Activated effector memory CD4-positive, alpha-beta T cell treated with Interleukin-2 at 50 U/mL for 16 hours (primary cell): ENCODE measurements at regions not wholly inside any gene's neighbourhood (a gene's known extent, or its start where the extent isn't known, plus 50 kb on each side); places are given as distances from the start of the nearest gene placed in this dataset.

Experiments used
- DNase-seq: peaks from one replicate; pipeline ENCODE4 v3.0.0-alpha.2; 2020

DNA sequence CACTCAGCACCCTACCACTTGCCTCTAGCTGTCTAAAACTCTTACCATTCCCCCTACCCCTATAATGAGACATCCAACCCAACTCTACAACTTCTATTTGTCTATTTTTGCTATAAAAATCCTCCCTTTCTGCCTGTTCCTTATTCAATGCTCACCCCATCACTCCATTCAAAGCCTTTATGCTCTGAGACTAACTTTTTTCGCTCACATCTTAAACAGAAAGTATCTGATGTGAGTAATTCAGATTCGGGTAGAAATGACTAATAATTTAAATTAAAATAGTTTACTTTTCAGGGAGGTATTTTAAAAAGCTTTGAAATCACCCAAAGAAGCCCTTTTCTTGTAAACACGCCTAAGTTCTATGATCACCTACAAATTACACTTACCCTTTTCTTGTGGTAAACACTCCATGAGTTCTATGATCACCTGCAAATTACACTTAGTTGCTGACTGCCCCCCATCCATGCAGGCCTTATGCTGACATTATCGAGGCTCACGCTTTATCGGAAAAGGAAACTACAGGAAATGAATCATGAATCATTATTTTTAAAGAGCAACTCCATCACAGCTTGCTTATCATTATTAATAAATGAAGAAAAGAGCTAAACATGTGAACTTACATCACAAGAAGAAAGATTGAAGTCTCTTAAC is 168.7 kb upstream of the PPP1R2C start:
- DNase-seq: no peak

DNA sequence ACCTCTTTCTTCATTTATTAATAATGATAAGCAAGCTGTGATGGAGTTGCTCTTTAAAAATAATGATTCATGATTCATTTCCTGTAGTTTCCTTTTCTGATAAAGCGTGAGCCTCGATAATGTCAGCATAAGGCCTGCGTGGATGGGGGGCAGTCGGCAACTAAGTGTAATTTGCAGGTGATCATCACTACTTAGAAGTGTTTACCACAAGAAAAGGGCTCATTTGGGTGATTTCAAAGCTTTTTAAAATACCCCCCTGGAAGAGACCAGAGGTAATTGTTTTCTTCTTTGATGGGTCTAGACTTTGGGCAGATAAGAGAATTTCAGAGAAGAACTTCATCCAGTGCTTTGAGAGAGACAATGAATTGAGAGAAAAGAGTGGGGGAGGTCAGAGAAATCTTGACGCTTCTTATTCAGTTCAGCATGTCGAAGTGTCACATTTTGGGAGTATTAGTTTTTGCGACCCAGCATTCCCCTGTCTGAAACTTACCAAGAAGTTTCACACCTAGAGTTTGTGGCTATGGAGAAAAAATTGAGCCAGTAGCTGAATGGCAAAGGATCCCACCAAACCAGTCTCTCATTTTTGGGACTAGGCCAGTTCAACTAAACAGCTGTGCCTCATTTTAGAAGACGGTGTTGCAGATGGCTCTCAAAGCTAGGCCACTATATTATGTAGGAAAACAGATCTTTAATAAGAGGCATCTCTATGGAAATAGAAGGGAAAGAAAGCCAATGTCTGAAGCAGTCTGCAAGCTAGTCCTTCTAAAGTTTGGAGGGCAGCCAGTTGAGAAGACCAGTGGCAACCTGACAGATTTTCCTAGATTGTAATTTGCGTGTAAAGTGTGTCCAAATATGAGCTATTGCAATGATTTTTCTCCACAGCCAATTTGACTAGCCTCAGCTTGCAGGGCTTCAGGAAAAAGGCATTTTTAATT is 171.0 kb upstream of the PPP1R2C start:
- DNase-seq: peak; percentile 32

DNA sequence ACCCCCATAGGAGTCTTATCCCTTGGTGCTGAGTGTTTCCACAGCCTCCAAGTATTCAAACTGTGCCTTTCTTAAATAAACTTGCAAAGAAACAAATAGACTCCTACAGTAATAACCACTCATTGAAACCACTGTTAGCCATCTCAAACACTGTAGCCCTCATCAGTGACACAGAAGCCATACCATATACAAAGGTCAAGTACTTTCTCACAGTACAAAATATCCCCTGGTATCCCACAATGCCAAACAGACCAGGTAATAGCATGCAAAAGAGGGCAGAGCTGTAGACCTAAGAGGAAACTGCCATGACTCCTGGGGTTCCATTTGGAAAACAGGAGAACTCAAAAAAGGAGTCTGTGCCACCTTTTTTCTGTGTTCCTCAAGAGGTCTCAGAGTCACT is 173.8 kb upstream of the PPP1R2C start:
- no peak for DNase-seq

DNA sequence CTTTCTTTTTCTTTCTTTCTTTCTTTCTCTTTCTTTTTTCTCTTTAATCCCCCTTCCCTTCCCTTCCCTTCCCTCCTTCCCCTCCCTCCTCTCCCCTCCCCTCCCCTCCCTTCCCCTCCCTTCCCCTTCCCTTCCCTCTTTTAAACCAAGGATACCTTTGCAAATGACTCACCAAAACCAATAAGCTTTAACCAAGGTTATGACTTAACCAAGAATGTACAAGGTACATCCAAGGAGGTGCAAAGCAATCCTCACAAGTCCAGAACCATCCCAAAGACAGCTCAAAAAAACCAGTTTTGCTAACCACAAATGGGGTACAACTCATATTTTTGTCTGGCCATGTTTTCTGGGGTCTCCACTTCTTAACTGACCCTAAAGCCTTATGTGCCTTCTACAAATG is 174.7 kb upstream of the PPP1R2C start:
- no peak for DNase-seq

DNA sequence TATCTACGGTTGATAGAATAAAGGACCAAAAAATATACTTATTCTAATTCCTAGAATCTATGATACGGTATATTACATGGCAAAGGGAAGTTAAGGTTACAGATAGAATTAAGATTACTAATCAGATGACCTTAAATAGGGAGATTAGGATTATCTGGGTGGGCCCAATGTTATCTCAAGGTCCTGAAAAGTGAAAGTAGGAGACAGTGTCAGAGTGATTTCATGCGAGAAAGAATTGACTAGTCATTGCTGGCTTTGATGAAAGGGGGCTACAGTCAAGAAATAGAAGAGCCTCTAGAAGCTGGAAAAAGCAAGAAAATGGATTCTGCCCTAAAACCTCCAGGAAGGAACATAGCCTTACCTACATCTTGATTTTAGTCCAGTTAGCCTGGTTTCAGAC is 176.9 kb upstream of the PPP1R2C start:
- DNase-seq: no peak

DNA sequence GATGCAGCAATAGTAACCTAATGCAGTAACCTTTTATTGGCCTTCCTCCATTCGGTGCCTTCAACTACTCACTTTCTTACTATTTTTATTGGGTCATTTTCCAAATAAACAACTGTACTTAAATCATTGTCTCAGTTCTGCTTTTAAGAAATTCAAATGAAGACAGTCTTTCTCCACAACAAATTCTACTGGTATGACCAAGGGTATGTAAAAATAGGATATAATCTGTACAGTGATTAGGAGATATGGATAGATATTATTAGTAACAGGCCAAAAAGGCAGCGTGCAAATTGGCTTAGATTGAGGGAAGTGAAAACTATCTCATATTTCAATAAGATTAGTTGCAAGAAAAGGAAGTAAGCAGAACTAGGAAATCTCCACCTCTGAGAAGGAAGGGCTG is 177.4 kb upstream of the PPP1R2C start:
- DNase-seq: no peak

DNA sequence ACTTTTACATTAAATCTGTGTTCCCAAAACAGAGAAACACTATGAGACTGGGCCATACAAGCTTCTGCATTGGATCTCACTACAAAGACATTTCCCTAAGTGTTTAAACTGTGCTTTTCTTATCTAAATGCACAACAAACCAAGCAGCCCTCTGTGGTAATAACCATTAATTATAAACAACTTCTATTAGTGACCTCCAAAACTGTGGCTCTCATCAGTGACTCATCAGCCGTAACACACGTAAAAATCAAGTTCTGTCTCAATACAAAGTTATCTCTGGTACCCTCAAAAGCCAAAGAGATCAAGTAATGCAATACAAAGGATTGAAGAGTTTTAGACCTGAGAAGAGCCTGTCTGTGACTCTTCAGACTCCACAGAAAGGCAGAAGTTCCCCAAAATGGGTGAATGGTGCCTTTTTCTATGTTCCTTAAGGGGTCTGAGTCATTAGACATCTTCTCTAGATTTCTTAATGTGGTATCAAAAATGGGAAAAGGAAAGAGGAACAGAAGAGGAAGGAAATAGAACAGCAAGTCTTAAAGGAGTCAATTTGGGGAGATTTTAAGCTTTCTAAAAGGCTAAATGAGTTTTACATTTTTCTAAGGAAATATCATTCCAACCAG is 189.8 kb upstream of the PPP1R2C start:
- no peak for DNase-seq

DNA sequence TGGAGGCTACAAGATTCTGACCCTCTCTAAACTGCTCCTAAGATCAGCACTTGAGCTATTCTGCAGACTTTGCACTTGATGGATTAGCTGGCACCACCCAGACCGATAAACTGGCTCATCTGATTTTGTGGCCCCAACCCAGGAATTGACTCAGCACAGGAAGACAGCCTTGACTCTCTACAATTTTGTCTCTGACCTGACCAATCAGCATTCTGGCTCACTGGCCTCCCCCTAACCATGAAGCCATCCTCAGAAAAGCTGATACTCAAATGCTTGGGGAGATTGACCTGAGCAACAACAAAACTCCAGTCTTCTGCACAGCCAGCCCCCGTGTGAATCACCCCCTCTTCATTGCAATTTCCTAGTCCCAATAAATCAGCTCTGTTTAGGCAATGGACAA is 195.4 kb upstream of the PPP1R2C start:
- DNase-seq: no peak

DNA sequence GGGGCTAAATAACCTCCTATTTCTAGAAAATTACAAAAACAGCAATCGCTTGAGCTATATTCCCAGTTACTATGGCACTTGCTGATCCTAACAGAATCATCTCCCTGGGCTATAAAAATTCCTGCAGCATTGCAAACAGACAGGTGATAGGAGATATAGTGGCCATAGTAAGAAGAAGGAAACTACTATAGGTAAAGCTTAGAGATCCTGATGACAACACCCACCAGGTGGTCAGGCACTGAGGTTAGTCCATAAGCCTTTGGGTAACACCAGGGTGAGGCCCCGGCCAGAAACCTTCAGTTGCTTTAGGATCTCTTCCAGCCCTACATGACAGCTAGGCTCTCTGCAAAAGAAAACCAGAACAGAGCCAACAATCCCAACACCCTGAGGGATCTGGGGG is 197.9 kb upstream of the PPP1R2C start:
- DNase-seq: no peak

DNA sequence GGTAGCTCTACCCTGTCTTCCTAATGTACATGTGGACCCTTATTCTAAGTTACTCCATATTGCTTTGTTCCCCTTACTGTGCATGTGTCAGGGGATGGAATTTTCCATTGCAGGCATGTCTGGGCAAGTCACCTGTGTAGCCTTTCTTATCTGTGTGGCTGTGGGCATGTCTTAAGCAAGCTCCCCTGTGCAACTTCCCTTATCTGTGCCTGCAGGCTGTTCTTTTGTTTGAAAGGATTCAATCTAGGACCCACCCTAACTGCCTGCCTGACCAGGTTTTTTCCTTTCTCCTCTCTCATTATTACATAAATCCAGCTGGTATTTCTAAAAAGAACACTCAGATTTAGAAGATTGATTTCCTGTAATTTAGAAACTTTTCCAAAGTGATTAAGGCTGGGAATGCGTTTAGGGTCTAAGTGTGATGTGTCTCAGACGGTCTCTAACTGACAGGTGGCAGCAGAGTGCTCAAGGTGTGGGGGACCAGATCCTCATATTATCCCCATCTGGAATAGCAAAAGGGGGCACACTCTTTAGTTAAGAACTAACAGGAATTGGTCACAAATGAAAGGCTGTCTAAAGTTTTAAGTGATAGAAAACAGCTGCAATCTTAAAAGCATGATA is 198.9 kb upstream of the PPP1R2C start:
- no peak for DNase-seq

DNA sequence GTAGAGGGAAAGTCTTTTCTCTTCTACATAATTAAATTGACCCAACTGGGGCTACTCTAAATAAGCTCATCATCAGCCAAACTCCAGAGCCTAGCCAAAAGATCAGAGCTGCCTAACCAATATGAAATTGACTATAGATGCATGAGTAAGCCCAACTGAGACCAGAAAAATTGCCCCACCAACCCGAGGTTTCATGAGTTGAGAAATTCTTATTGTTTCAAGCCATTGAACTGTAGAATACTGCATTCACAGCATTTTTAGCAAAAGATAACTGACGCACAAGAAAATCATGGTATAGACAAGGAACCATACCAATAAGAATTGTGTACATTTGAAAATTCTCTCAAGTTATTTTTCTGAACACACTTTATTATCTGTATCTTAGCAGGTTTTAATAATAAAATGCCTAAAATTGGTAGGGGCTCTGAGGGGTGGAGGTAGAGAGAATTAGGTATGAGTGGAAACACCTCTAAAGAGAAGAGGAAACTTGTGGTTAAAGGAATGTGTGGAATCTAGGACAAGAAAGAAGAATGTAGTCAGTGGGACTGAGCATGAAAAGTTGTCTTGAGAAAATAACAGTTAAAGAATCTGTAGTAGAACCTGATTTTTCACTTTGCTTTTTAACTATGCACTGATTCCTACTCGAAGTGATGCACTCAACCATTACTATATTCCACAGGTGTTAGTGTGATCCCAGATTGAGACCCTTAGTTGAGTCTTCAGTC is 200.9 kb upstream of the PPP1R2C start:
- DNase-seq: no peak

DNA sequence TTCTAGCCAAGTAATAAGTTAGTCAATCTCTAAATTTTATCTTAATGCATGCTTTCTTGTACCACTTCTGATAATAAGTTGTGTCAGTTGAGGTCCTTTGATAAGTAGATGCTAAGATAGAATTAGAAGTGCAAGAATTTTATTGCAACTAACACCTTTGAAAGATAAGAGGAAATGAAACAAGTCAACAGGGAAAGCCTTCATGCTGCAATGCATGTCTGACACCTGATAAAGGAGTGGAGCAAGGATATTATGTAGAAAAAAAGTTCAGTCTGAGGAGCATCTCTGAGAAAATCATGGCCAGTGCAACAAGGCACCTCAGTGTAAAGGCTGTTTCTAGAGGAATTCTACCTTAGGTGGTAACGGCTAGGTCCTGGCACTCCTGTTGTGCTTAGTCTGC is 210.7 kb upstream of the PPP1R2C start:
- no peak for DNase-seq

GRCh38 chrX:42992199-42992943 is 214.4 kb upstream of the PPP1R2C start:
- no peak for DNase-seq

DNA sequence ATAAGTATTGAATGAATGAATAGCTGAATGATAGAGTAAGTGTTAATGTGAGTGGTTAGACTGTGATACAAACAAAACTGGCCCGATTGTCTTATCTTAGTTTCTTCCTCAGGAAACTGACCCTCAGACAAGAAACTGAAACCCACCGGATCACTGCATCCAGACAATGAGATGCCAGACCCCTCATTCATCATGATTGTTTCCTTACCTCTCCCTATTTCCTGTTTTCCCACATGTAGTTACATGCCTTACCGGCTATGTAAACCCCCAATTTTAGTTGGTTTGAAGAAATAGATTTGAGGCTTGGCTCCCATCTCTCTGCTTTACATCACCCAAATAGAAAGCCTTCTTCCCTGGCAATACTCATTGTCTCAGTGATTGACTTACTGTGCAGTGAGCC is 218.9 kb upstream of the PPP1R2C start:
- no peak for DNase-seq

DNA sequence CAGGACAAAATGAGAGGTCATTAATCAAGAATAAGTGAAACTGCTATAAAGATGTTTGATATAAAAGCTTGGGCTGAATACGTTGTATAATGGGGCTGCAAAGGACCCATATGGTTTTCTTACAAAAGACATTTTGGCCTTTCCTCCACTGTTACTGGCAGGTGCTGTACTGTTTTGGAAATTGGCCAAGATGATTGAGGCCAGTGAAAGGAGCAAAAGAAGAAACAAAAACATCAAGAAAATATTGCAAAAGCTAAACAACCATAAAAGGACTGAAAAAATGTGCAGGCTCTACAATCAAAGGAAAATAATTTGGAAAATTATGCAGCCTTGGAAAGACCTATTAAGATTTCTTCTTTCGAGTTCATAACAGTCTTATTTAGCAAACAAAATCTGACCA is 222.2 kb upstream of the PPP1R2C start:
- DNase-seq: no peak

DNA sequence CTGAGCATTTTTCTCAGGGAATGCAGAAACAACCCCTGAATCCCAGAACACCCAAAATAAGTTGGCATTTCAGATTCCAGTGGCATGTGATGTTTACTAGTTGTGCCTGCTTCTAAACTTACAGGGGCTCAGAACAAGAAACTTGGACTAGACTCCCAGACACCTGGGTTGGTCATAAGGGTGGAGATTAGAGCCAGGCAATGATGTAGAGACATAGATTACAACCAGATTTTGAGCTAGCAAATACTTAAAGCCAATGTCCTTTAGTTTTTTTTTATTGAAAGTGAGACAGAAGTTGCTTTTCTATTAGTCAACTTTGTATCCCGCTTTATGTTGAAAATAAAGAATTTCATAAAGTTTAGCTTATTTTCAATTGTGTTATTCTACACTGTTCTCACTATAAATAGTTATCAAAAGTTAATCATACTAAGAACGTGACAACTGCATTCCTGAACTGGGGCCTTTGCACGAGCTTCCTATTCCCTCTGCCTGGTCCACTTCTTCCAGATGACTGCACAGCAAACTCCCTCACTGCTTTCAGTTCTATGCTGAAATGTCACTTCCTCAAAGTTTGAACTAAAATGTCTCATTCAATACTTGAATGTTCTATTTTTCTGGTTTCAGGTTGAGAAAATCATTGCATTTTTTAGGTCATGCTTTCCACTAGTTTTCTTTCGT is 224.7 kb upstream of the PPP1R2C start:
- DNase-seq: no peak

DNA sequence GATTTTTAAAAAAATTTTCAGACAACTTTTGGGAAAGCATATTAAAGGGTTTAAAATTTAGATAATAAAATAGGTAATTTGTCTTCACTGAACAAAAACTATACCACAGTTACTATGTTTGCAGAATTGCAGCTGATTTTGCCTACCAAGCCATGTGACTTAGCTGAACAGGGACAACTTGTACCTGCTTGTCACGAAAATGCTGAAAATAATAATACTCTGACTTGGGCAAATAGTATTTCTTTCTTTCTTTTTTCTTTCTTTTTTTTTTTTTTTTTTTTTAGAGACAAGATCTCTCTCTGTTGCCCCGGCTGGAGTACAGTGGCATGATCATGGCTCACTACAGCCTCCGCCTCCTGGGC is 225.2 kb upstream of the PPP1R2C start:
- DNase-seq: no peak

GRCh38 chrX:43003939-43004338 is 226.0 kb upstream of the PPP1R2C start:
- DNase-seq: no peak

DNA sequence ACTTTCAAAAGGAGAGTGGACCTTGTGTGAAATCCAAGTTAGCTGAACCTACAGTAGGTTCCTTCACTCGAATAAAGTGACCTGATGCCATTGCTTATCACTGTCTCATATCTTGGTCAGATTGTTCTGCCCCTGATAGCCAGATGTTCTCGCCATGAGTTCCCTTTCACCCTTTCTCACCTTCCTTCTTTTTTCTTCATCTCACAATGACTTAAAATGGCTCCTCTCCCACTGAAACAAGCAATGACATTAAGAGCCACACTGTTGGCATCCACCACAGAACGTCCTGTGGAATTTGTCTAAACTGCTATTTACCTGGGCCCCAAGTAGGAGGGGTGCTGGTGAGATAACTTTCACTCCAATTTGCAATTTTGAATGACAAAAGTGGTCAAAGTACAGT is 227.6 kb upstream of the PPP1R2C start:
- DNase-seq: no peak

GRCh38 chrX:43008356-43008755 is 230.4 kb upstream of the PPP1R2C start:
- DNase-seq: no peak

DNA sequence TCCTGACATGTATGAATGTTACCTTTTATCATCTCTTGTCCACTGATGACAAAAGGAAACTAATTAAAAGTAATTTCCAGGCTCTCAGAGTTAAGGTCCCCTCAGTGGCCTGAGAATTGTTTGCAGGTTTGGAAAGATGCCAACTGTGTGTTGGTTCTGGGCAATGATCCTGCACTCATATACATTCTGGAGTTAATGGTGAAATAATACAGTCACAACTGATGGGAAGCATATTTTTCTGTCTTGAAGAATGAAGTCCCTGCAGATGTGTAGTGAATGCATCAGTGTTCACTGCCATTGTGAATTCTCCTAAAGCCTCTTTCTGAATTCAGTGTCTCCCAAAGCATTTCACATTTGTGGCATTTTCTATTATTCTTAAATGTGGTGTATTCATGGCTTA is 238.1 kb upstream of the PPP1R2C start:
- DNase-seq: no peak

- no peak for DNase-seq
Measured at GRCh38 chrX:43018031-43018430, 240.1 kb upstream of the PPP1R2C start.
